ACC112 (cell line): ENCODE measurements at regions not wholly inside any gene's neighbourhood (a gene's known extent, or its start where the extent isn't known, plus 50 kb on each side); places are given as distances from the start of the nearest gene placed in this dataset.

Experiments used
- H2AFZ ChIP-seq: fragments of 200-600 bp; sonication (generic); one replicate; pipeline ENCODE4 v1.6.0; 2017; ENCODE audit warnings: antibody characterized with exemption, low read length; ENCODE audit not compliant: unreplicated experiment
- H3K27ac ChIP-seq: fragments of 200-600 bp; sonication (generic); 2 replicates; pipeline ENCODE4 v1.5.1; 2014; ENCODE audit warnings: low read depth, mild to moderate bottlenecking, antibody characterized with exemption, low read length, moderate library complexity
- H3K27me3 ChIP-seq: fragments of 200-600 bp; sonication (generic); 2 replicates; pipeline ENCODE4 v1.6.1; 2014; ENCODE audit warnings: mild to moderate bottlenecking, antibody characterized with exemption, low read length, moderate library complexity, mixed read lengths; ENCODE audit not compliant: insufficient read depth
- H3K36me3 ChIP-seq: fragments of 200-600 bp; sonication (generic); 2 replicates; pipeline ENCODE4 v1.6.1; 2016; ENCODE audit warnings: mild to moderate bottlenecking, antibody characterized with exemption, low read length, moderate library complexity, mixed read lengths; ENCODE audit not compliant: insufficient read depth
- H3K4me1 ChIP-seq: fragments of 200-600 bp; sonication (generic); one replicate; pipeline ENCODE4 v1.6.1; 2016; ENCODE audit warnings: low read length, mixed read lengths; ENCODE audit not compliant: insufficient read depth, unreplicated experiment, control insufficient read depth
- H3K4me3 ChIP-seq: fragments of 200-600 bp; sonication (generic); 2 replicates; pipeline ENCODE4 v1.5.1; 2014; ENCODE audit warnings: mild to moderate bottlenecking, low read depth, low read length
- H3K79me2 ChIP-seq: fragments of 200-600 bp; sonication (generic); one replicate; pipeline ENCODE4 v1.6.0; 2016; ENCODE audit warnings: low read length; ENCODE audit not compliant: control insufficient read depth, unreplicated experiment, insufficient read depth

DNA sequence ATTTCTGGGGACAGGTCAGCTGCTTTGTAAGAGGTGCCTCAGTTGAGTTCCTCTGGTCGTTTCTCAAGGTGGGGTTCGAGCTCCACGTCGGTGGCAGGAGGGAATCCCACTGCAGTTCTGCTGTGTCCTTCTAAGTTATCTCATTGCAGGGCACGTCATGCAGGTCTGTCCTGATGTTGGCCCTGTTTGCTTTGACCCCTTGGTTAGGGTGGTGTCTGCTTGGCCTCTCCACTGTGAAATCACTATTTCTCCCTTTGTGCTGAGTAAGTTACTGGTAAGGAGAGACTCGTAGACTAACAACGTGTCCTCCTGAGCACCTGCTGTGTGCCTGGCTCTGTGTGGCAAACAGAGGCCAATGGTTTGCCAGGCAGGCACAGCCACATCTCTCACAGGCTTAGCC lies 372.9 kb upstream of the ZMIZ1 start:
- no peaks in the 10 kb centered on the region for H3K36me3 ChIP-seq
- H3K4me1 ChIP-seq, result peaks cover 9% of the 10 kb centered on the region
- no peak overlapping the region for H3K27ac ChIP-seq
- H3K4me3 ChIP-seq, result no peak overlapping the region
- peaks cover 10% of the 10 kb centered on the region; the same call in 1 of the 2 replicates for H3K27me3 ChIP-seq
- no peak overlapping the region for H2AFZ ChIP-seq
- H3K79me2 ChIP-seq, result no peaks in the 10 kb centered on the region

DNA sequence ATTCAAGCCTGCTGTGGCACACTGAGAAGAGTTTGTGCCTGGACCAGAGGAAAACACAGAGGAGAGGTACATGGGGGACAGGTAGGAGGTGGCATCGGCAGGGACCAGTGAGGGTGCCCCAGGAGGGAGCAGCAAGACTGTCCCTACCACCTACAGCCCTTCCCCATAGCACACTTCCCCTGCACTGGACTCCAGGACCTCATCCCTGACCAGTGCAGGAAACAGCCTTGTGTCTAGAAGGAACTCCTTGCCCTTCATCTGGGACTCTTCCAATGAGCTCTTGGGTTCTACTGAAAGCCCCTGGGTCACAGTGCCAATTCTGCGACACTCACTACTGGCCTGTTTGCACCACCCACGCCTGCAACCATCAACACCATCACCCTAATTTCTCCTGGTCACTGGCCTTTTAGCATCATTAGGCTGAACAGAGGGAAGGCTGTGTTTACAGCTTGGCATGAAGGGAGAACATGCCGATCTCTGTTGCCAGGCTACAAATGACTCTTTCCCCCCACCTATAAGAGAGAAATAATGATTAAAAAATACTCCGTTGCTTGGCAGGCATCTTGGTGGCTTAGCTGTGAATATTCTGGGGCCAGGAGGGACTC lies 371.9 kb upstream of the ZMIZ1 start:
- H3K4me3 ChIP-seq, result no peak overlapping the region
- no peak overlapping the region for H2AFZ ChIP-seq
- H3K27ac ChIP-seq, result no peak overlapping the region
- no peaks in the 10 kb centered on the region for H3K36me3 ChIP-seq
- H3K4me1 ChIP-seq, result peaks cover 11% of the 10 kb centered on the region
- H3K79me2 ChIP-seq, result no peaks in the 10 kb centered on the region
- peaks cover 10% of the 10 kb centered on the region; the same call in 1 of the 2 replicates for H3K27me3 ChIP-seq

DNA sequence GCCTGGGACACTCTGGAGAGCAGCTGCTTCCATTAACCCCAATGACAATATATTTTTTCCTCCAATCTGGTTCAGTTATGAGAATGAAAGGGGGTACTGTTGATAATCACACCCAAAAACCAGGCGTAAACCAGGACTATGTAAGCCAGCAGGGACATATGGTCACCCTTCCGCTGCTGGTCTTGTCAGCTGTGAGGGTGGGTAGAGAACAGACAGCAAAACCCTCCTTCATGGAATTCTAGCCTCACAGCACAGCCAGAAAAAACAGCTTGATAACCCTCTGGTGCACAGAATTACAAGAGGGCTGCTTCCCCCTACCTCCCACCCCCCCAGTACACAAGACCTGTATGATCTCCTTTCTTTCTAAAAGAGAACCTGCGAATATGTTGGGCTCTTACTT lies 368.8 kb upstream of the ZMIZ1 start:
- Histone ChIP-seq H3K4me3 (no peak overlapping the region), H3K4me1 (peaks cover 11% of the 10 kb centered on the region), H3K36me3 (no peaks in the 10 kb centered on the region), H3K79me2 (no peaks in the 10 kb centered on the region), H3K27me3 (peaks cover 14% of the 10 kb centered on the region; the same call in 1 of the 2 replicates), H2AFZ (no peak overlapping the region), H3K27ac (no peak overlapping the region)

- peaks cover 14% of the 10 kb centered on the region; the same call in 1 of the 2 replicates for H3K27me3 ChIP-seq
- no peaks in the 10 kb centered on the region for H3K79me2 ChIP-seq
- no peak overlapping the region for H3K4me3 ChIP-seq
- H3K36me3 ChIP-seq, result no peaks in the 10 kb centered on the region
- peaks cover 11% of the 10 kb centered on the region for H3K4me1 ChIP-seq
- no peak overlapping the region for H3K27ac ChIP-seq
- H2AFZ ChIP-seq, result no peak overlapping the region
Measured at GRCh38 chr10:78700413-78700812, 368.4 kb upstream of the ZMIZ1 start.

GRCh38 chr10:78700816-78701520 lies 367.8 kb upstream of the ZMIZ1 start:
- no peaks in the 10 kb centered on the region for H3K36me3 ChIP-seq
- no peaks in the 10 kb centered on the region for H3K79me2 ChIP-seq
- H3K4me3 ChIP-seq, result no peak overlapping the region
- H3K27ac ChIP-seq, result no peak overlapping the region
- no peak overlapping the region for H2AFZ ChIP-seq
- peaks cover 11% of the 10 kb centered on the region for H3K4me1 ChIP-seq
- peaks cover 14% of the 10 kb centered on the region; the same call in 1 of the 2 replicates for H3K27me3 ChIP-seq

GRCh38 chr10:78702186-78702585 lies 366.6 kb upstream of the ZMIZ1 start:
- peaks cover 14% of the 10 kb centered on the region; the same call in 1 of the 2 replicates for H3K27me3 ChIP-seq
- no peak overlapping the region for H3K27ac ChIP-seq
- peaks cover 11% of the 10 kb centered on the region for H3K4me1 ChIP-seq
- H3K36me3 ChIP-seq, result no peaks in the 10 kb centered on the region
- no peaks in the 10 kb centered on the region for H3K79me2 ChIP-seq
- no peak overlapping the region for H2AFZ ChIP-seq
- H3K4me3 ChIP-seq, result no peak overlapping the region

DNA sequence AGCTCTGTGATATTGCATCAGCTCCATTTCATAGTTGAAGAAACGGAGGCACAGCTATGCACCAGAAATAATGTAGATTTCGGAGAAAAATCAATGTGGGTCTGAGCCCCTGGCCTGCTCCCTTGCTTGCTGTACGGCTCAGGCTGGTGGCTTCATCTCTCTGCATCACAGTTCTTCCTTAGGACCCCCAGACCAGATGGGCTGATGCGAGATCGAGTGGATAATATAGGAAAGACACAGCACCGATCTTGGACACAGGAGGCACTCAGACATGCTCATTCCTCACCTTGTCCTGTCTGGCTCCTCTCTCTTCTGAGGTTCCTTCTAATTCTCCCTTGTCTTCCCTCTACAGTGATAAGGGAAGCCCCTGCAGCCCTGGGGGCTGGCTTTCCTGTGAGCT lies 365.9 kb upstream of the ZMIZ1 start:
- Histone ChIP-seq H3K27me3 (peaks cover 14% of the 10 kb centered on the region), H3K4me3 (no peak overlapping the region), H3K79me2 (no peaks in the 10 kb centered on the region), H2AFZ (no peak overlapping the region), H3K4me1 (peaks cover 11% of the 10 kb centered on the region), H3K36me3 (no peaks in the 10 kb centered on the region), H3K27ac (no peak overlapping the region)

GRCh38 chr10:78703593-78703992 lies 365.2 kb upstream of the ZMIZ1 start:
- no peaks in the 10 kb centered on the region for H3K79me2 ChIP-seq

DNA sequence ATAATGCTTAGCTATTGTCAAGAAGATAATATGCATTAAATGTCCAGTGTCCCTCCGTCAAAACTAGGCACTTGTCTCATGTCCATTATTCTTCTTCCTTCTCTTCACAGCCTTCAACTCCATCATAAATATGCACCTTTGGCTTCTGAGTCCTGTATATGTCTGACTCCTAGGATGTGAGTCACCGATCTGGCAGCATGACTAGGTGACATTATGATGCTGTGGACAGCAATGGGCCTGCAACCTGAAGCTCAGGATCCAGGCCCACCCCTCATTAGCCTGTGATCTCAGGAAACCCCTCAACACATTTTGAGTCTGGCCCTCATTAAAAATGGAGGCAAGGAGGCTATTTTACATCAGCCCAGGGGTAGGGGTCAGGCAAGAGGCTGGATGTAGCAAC lies 362.5 kb upstream of the ZMIZ1 start:
- H3K36me3 ChIP-seq, result no peaks in the 10 kb centered on the region

More at GRCh38 chr10:78703593-78703992, 365.2 kb upstream of the ZMIZ1 start:
- H3K4me3 ChIP-seq, result no peak overlapping the region
- H3K27me3 ChIP-seq, result peaks cover 18% of the 10 kb centered on the region
- H3K4me1 ChIP-seq, result peaks cover 11% of the 10 kb centered on the region
- no peak overlapping the region for H2AFZ ChIP-seq
- no peak overlapping the region for H3K27ac ChIP-seq
- no peaks in the 10 kb centered on the region for H3K36me3 ChIP-seq

GRCh38 chr10:78706726-78707540 lies 361.8 kb upstream of the ZMIZ1 start:
- H2AFZ ChIP-seq, result no peak overlapping the region
- H3K27me3 ChIP-seq, result peaks cover 39% of the 10 kb centered on the region
- no peak overlapping the region for H3K27ac ChIP-seq
- H3K36me3 ChIP-seq, result no peaks in the 10 kb centered on the region
- H3K4me3 ChIP-seq, result no peak overlapping the region
- H3K4me1 ChIP-seq, result no peaks in the 10 kb centered on the region
- H3K79me2 ChIP-seq, result no peaks in the 10 kb centered on the region

More for the DNA sequence above, 362.5 kb upstream of the ZMIZ1 start:
- Histone ChIP-seq H3K27ac (no peak overlapping the region), H3K79me2 (no peaks in the 10 kb centered on the region), H2AFZ (no peak overlapping the region), H3K4me3 (no peak overlapping the region), H3K27me3 (peaks cover 32% of the 10 kb centered on the region), H3K4me1 (no peaks in the 10 kb centered on the region)
